H9 (cell line): ENCODE measurements at regions not wholly inside any gene's neighbourhood (a gene's known extent, or its start where the extent isn't known, plus 50 kb on each side); places are given as distances from the start of the nearest gene placed in this dataset.

Experiments
- DNase-seq: peaks from one replicate; pipeline ENCODE4 v3.0.0-alpha.2; 2017
- H2AFZ ChIP-seq: one replicate; pipeline ENCODE4 v1.6.1; 2013; ENCODE audit warnings: mild to moderate bottlenecking, low read length, control low read depth, moderate library complexity
- H2AK5ac ChIP-seq: 2 replicates; pipeline ENCODE4 v1.6.1; 2013; ENCODE audit warnings: low read length, control low read depth, mixed read lengths; ENCODE audit not compliant: insufficient read length
- H2BK120ac ChIP-seq: one replicate; pipeline ENCODE4 v1.6.1; 2013; ENCODE audit warnings: low read depth, mild to moderate bottlenecking, low read length, control low read depth, inconsistent platforms; ENCODE audit not compliant: poor library complexity, severe bottlenecking
- H2BK12ac ChIP-seq: 2 replicates; pipeline ENCODE4 v1.6.1; 2013; ENCODE audit warnings: low read length, control low read depth, mixed read lengths, low read depth; ENCODE audit not compliant: insufficient read length
- H2BK15ac ChIP-seq: 2 replicates; pipeline ENCODE4 v1.6.1; 2013; ENCODE audit warnings: low read depth, low read length, control low read depth
- H2BK20ac ChIP-seq: one replicate; pipeline ENCODE4 v1.6.1; 2013; ENCODE audit warnings: low read depth, mild to moderate bottlenecking, low read length, control low read depth, inconsistent platforms; ENCODE audit not compliant: poor library complexity, severe bottlenecking
- H2BK5ac ChIP-seq: 2 replicates; pipeline ENCODE4 v1.6.1; 2013; ENCODE audit warnings: low read length, control low read depth, mixed read lengths; ENCODE audit not compliant: insufficient read length
- H3K14ac ChIP-seq: 2 replicates; pipeline ENCODE4 v1.6.1; 2013; ENCODE audit warnings: low read length, control low read depth; ENCODE audit not compliant: insufficient read depth
- H3K18ac ChIP-seq: 2 replicates; pipeline ENCODE4 v1.6.1; 2013; ENCODE audit warnings: low read depth, mild to moderate bottlenecking, mixed read lengths, low read length, control low read depth; ENCODE audit not compliant: insufficient read length
- H3K23ac ChIP-seq: 2 replicates; pipeline ENCODE4 v1.6.1; 2013; ENCODE audit warnings: low read length, control low read depth, mixed read lengths, low read depth; ENCODE audit not compliant: insufficient read length
- H3K23me2 ChIP-seq: 2 replicates; pipeline ENCODE4 v1.6.1; 2013; ENCODE audit warnings: low read depth, mild to moderate bottlenecking, mixed read lengths, low read length, control low read depth; ENCODE audit not compliant: insufficient read length, poor library complexity, severe bottlenecking
- H3K27ac ChIP-seq: 2 replicates; pipeline ENCODE4 v1.5.1; 2013; ENCODE audit warnings: low read length, control low read depth, mixed read lengths, low read depth; ENCODE audit not compliant: insufficient read length
- H3K27me3 ChIP-seq: 2 replicates; pipeline ENCODE4 v1.6.1; 2013; ENCODE audit warnings: low read length, control low read depth, inconsistent platforms; ENCODE audit not compliant: insufficient read depth
- H3K4ac ChIP-seq: 2 replicates; pipeline ENCODE4 v1.6.1; 2013; ENCODE audit warnings: low read depth, mild to moderate bottlenecking, control low read depth, inconsistent platforms, low read length, moderate library complexity
- H3K4me1 ChIP-seq: 2 replicates; pipeline ENCODE4 v1.6.1; 2013; ENCODE audit warnings: low read length, control low read depth, inconsistent platforms; ENCODE audit not compliant: insufficient read depth
- H3K4me2 ChIP-seq: 2 replicates; pipeline ENCODE4 v1.6.1; 2013; ENCODE audit warnings: low read length, control low read depth, mixed read lengths; ENCODE audit not compliant: insufficient read length, insufficient read depth
- H3K56ac ChIP-seq: 2 replicates; pipeline ENCODE4 v1.6.1; 2013; ENCODE audit warnings: low read depth, mild to moderate bottlenecking, mixed read lengths, low read length, control low read depth; ENCODE audit not compliant: insufficient read length
- H3K79me1 ChIP-seq: 2 replicates; pipeline ENCODE4 v1.6.1; 2013; ENCODE audit warnings: low read depth, mild to moderate bottlenecking, moderate library complexity, low read length, control low read depth, inconsistent platforms; ENCODE audit not compliant: insufficient read depth, poor library complexity, severe bottlenecking
- H3K79me2 ChIP-seq: 2 replicates; pipeline ENCODE4 v1.6.1; 2013; ENCODE audit warnings: low read length, control low read depth, inconsistent platforms; ENCODE audit not compliant: insufficient read depth
- H3K9ac ChIP-seq: 2 replicates; pipeline ENCODE4 v1.6.1; 2013; ENCODE audit warnings: low read length, control low read depth, mixed read lengths; ENCODE audit not compliant: insufficient read length; ENCODE audit errors: extremely low read depth
- H3K9me3 ChIP-seq: one replicate; pipeline ENCODE4 v1.6.1; 2013; ENCODE audit warnings: low read depth, low read length, inconsistent platforms; ENCODE audit not compliant: control insufficient read depth
- H3T11ph ChIP-seq: one replicate; pipeline ENCODE4 v1.6.1; 2013; ENCODE audit warnings: mild to moderate bottlenecking, low read length, control low read depth, inconsistent platforms
- H4K20me1 ChIP-seq: one replicate; pipeline ENCODE4 v1.6.1; 2013; ENCODE audit not compliant: control insufficient read depth, insufficient read length, insufficient read depth
- H4K5ac ChIP-seq: 2 replicates; pipeline ENCODE4 v1.6.1; 2013; ENCODE audit warnings: low read depth, mild to moderate bottlenecking, mixed read lengths, low read length, control low read depth; ENCODE audit not compliant: insufficient read length
- H4K8ac ChIP-seq: replicated peaks from 2 replicates; pipeline ENCODE4 v1.6.1; 2013; ENCODE audit warnings: low read length, control low read depth, mixed read lengths, low read depth; ENCODE audit not compliant: insufficient read length
- H4K91ac ChIP-seq: 2 replicates; pipeline ENCODE4 v1.6.1; 2013; ENCODE audit warnings: low read depth, mild to moderate bottlenecking, moderate library complexity, mixed read lengths, low read length, control low read depth; ENCODE audit not compliant: insufficient read length
- H3K27ac Mint-ChIP-seq, 3 experiments: 2 replicates in 2 of 3; 3 replicates in 1 of 3; pipeline ENCODE4 v1.8.0; 2020 to 2021; ENCODE audit warnings: mixed read lengths in 3 of 3, mild to moderate bottlenecking in 1 of 3, moderate library complexity in 1 of 3
- H3K27me3 Mint-ChIP-seq: 2 replicates; pipeline ENCODE4 v1.8.0; 2021; ENCODE audit warnings: low read depth, mild to moderate bottlenecking, moderate library complexity, mixed read lengths
- H3K36me3 Mint-ChIP-seq, 3 experiments: 2 replicates in 2 of 3; 3 replicates in 1 of 3; pipeline ENCODE4 v1.8.0; 2020 to 2021; ENCODE audit warnings: low read depth in 3 of 3, mixed read lengths in 3 of 3; ENCODE audit not compliant: insufficient read depth in 1 of 3
- H3K4me1 Mint-ChIP-seq, 2 experiments: 2 replicates each; pipeline ENCODE4 v1.8.0; 2020; ENCODE audit warnings: mixed read lengths in 2 of 2
- H3K4me3 Mint-ChIP-seq, 2 experiments: 2 replicates in 1 of 2; 3 replicates in 1 of 2; pipeline ENCODE4 v1.8.0; 2020 to 2021; ENCODE audit warnings: mild to moderate bottlenecking in 2 of 2, mixed read lengths in 2 of 2, moderate library complexity in 1 of 2
- H3K9me3 Mint-ChIP-seq, 2 experiments: 2 replicates in 1 of 2; 3 replicates in 1 of 2; pipeline ENCODE4 v1.8.0; 2020; ENCODE audit warnings: mild to moderate bottlenecking in 2 of 2, mixed read lengths in 2 of 2, moderate library complexity in 1 of 2
- CTCF ChIP-seq: fragments of 200-600 bp; sonication (generic); conservative IDR thresholded peaks from 3 replicates; pipeline ENCODE4 v1.8.0; 2021; ENCODE audit warnings: antibody characterized with exemption, mild to moderate bottlenecking
- WGBS: extraction: QIAGEN DNeasy Blood & Tissue Kit; methylation state at CpG from one replicate; pipeline ENCODE4 v1.1.7; 2013; ENCODE audit warnings: missing lambda C conversion rate, low lambda C conversion rate, mixed read lengths; ENCODE audit not compliant: insufficient read length; ENCODE audit errors: extremely low coverage; 5-methylcytosine and 5-hydroxymethylcytosine counted together

GRCh38 chr11:19455731-19456130, 215.0 kb upstream of the E2F8 start:
- Histone ChIP-seq H2BK120ac (no peak overlapping the region), H3K79me1 (no peaks in the 10 kb centered on the region), H3T11ph (no peak overlapping the region), H3K9ac (no peak overlapping the region), H2BK5ac (no peak overlapping the region), H2AK5ac (no peak overlapping the region), H3K27ac (no peak overlapping the region), H3K9me3 (no peaks in the 10 kb centered on the region), H4K8ac (no peak overlapping the region), H2BK20ac (no peak overlapping the region), H3K4me2 (peak overlapping the region; percentile 3), H4K5ac (no peak overlapping the region), H4K20me1 (no peaks in the 10 kb centered on the region), H3K4me1 (peaks cover 14% of the 10 kb centered on the region), H3K23me2 (no peaks in the 10 kb centered on the region), H2AFZ (no peak overlapping the region), H3K4ac (no peak overlapping the region), H3K14ac (no peak overlapping the region), H2BK15ac (no peak overlapping the region), H3K18ac (no peak overlapping the region), H3K27me3 (no peaks in the 10 kb centered on the region), H3K23ac (no peak overlapping the region), H4K91ac (no peak overlapping the region), H3K56ac (no peak overlapping the region), H3K79me2 (no peaks in the 10 kb centered on the region), H2BK12ac (no peak overlapping the region)
- no peak for TF ChIP-seq CTCF
- H3K4me1 Mint-ChIP-seq: peaks cover 38 to 40% of the 10 kb centered on the region in 2 experiments
- WGBS: no CpG with 5 or more reads among the region's 4 CpGs
- peak; percentile 46 for DNase-seq
- H3K27me3 Mint-ChIP-seq: peaks cover 3% of the 10 kb centered on the region; the same call in 1 of the 2 replicates
- H3K36me3 Mint-ChIP-seq: no peaks in the 10 kb centered on the region
- no peaks in the 10 kb centered on the region; a peak in 1 of 5 replicates for H3K9me3 Mint-ChIP-seq
- H3K27ac Mint-ChIP-seq: no peak overlapping the region
- H3K4me3 Mint-ChIP-seq: no peak overlapping the region; a peak in 1 of 5 replicates
